Breast epithelium (tissue), 3 donors: ENCODE measurements at regions not wholly inside any gene's neighbourhood (a gene's known extent, or its start where the extent isn't known, plus 50 kb on each side); places are given as distances from the start of the nearest gene placed in this dataset.

Experiments used
- POLR2A ChIP-seq: fragments of 450-650 bp; IDR thresholded peaks from one replicate; pipeline ENCODE4 v1.6.1; 2016; ENCODE audit warnings: antibody characterized with exemption, mild to moderate bottlenecking, moderate library complexity
- POLR2AphosphoS5 ChIP-seq, 3 donors: sonication (generic); formaldehyde crosslinking; IDR thresholded peaks; one replicate each; pipeline ENCODE4 v1.6.1; 2017; ENCODE audit warnings: antibody characterized with exemption in 3 of 3

DNA sequence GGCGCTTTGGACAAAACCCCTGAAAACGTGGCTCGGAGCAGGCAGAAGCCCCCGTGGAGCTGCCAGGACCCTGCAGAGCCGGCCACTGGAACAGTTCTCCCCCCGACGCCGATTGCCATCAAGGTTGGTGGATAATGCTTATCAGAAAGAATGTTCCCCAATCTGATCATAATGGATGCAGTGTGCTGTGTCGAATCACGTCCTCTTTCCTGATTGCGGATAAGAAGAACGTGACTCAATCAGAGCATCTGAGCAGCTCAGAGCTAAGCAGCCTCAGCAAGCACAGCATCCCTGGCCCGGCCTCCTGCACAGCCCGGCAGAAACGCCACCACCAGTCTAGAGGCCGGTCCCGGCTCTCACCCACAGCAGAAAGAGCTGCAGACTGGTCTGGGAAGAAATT, 488.0 kb downstream of the EIPR1 start:
- TF ChIP-seq POLR2AphosphoS5 (IDR thresholded peaks at IDR 0.05): no peak
- TF ChIP-seq POLR2A: no peak
